Inflammatory macrophage (primary cell): ENCODE measurements at regions not wholly inside any gene's neighbourhood (a gene's known extent, or its start where the extent isn't known, plus 50 kb on each side); places are given as distances from the start of the nearest gene placed in this dataset.

Experiments used
- DNase-seq, 2 donors: peaks; one replicate each; pipeline ENCODE4 v3.0.0-alpha.2; 2020 to 2022

GRCh38 chr13:48844676-48845075 lies 131.0 kb upstream of the FNDC3A start:
- no peak for DNase-seq

GRCh38 chr13:48849515-48849914 lies 126.2 kb upstream of the FNDC3A start:
- peak; percentile 32 to 80 for DNase-seq

GRCh38 chr13:48851707-48852106 lies 124.0 kb upstream of the FNDC3A start:
- DNase-seq, result no peak

DNA sequence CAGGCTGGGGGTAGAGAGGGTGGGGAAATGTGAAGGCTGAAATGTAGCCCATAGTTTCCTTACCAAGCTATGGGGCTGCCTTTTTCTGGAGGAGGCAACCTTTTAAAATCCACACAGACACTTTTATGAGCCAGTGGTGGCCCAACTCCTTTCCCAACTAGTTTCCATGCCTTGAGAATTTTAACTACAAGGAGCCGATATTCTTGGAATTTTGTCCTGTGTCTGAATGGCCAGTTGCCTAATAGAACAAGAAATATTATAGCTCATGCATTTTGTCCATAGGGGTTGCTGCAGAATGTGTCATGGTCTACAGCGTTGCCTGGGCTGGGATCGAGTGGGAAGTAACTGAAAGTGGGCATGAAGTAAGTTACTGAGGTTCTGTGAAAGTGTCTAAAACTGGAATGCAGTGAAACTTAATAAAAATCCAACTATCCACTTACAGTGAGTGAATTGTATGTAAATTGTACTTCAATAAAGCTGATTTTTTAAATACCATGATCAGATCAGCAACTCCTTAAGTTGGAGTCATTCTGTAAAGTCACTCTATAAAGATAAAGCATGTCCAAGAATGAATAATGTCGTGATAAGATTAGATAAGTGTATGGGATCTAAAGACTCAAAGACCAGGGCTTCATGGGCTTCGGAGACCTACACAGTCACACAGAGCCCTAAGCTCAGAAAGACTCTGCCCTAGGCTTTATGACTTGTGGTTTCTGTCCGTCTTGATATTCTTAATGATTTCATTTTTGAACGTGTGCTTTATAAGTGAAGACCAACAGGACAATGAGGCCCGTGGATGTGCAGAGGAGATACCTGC lies 122.6 kb upstream of the FNDC3A start:
- peak; percentile 63 to 80 for DNase-seq

- DNase-seq, result peak; percentile 76 to 81
These were observed 122.0 kb upstream of the FNDC3A start for GRCh38 chr13:48853728-48854102.

GRCh38 chr13:48857576-48857975 lies 118.1 kb upstream of the FNDC3A start:
- DNase-seq, result no peak

DNA sequence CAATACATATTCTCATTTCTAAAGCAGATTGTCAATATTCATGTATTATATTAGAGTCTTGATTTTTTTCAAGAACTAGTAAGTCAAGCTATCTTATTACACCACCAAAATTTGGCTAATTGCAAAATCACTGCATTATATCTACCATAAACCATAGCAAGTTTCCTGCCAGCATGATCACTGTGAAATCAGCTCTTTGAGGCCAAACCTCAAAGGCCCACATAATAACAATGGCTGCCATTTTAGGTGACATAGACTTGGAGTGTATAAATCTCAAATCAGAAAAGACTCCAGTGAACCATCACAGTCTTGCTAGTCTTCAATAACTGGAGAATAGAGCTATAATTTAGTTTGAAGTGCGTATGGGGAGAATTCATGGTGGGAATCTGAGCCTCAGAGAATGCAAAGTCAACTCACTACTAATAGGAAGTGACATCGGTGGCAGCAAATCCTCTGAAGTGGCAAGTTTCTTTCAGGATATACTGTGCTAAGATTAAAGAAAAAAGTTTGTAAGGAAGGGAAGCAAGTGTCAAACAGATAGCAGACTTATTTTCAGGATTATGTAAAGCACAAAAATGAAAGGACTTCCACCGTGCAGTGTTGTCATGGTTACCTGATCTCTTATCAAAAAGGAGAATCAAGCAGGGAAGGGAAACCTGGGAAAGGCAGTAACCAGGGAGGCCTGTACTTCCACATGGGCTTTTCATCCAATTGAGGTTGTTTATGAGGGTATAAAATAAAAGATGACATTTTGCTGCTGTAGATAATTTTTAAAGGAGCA lies 117.4 kb upstream of the FNDC3A start:
- DNase-seq, result peak; percentile 7 to 46

DNA sequence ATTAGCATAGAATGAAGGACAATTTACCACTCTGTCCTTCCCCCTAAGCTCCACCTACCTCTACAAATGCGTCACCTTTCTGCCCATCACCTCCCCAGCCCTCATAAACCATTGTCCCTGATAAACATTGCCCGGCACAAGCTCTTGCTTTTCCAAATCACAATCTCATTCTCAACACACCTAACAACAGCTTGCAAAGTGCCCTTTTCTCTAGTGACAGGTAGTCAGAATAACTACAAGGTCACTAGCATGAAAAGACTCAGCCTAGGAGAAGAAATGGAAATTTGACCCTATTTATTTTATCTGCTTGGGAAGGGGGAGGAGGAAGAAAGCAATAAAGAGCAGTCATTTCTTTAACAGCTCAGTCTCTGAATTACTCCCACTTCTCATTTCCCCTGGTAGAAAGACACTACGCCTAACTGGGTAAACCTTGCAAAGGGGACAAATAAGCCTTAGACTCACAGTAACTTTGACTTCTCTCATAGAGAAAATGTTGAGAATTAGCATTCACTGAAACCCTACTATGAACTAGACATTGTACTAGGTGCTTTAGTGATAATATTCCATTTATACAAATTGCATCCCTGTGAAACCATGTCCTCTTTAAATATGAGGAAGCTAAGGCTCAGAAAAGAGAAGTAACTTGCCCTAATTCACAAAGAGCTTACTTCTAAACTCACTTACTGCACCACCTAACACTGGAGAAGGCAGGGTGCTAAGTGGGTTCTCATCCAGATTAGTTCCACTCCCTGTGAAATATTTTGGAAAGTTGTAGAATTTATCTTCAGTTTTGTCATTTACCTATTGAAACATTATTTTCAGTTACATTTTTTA lies 116.2 kb upstream of the FNDC3A start:
- peak; percentile 56 to 81 for DNase-seq

GRCh38 chr13:48860364-48860763 lies 115.3 kb upstream of the FNDC3A start:
- no peak for DNase-seq

GRCh38 chr13:48862572-48862971 lies 113.1 kb upstream of the FNDC3A start:
- peak; percentile 88 to 97 for DNase-seq

- DNase-seq, result no peak
These were observed 111.6 kb upstream of the FNDC3A start for GRCh38 chr13:48864100-48864499.

DNA sequence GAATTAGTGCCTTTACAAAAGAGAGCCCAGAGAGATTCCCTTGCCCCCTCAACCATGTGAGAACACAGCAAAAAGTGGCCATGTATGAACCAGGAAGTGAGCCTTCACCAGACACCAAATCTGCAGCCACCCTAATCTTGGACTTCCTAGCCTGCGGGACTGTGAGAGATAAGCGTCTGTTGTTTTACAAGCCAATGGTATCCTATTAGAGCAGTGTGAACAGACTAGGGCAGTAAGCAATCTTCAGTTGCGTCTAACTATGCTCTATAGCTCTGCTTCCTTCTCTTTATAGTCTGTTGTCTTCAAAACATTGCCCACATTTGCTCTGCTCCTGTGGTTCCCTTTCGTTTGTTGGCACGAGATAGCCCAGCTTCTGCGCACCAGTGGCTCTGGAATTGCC lies 109.5 kb upstream of the FNDC3A start:
- peak; percentile 18 to 57 for DNase-seq

DNA sequence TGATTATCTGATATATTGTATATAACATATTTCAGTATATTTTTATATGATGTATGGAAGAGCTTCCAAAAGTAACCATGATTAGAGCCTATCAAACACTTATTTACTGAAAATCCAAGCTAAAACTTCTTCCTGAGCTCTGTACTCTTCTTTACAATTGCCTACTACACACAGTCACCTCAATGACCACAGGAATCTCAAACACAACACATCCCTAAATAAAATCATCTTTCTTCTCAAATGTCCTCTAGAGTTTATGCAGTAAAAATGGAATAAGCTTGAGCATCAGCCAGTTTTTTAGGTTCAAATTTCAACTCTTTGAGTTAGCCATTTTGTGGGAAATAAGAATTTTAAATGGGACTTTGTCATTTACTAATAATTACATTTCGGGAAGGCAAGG lies 102.6 kb upstream of the FNDC3A start:
- DNase-seq, result no peak

DNA sequence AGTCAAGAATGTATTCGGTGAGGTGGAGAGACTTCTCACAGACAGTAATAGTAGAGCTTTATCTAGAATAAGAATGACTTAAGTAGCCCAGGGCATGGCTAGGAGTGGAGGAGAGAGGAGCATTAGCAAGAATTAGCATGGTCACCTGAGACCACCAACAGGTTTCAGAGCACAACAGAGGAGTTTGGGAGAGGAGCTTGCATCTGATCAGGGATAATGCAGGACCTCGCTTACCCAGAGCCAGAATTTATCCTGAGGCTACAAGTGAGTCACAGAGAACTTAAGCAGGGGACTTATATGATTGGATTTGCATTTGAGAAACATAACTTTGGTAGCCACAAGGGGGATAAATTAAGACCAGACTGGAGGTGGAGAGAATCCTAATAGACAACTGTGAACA lies 102.1 kb upstream of the FNDC3A start:
- no peak for DNase-seq

DNA sequence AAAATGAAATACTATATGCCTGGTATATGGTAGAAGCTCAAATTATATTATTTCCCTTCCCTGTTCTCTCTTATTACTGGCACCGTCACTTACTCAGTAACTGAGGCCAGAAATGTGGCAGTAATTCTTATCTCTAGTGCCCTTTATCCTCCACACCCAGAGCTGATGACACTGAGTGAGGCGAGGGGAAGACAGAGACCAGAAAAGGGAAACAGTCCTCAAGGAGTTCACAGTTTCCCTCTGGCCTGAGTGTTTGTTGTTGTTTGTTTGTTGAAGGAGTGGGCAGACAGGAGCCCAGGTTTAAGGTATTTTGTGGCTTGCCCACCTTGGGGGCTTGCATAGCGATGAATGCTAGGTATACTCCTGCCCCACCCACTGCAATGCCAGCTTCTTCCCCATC lies 101.5 kb upstream of the FNDC3A start:
- DNase-seq, result peak in 1 of 2 donors; percentile 27

DNA sequence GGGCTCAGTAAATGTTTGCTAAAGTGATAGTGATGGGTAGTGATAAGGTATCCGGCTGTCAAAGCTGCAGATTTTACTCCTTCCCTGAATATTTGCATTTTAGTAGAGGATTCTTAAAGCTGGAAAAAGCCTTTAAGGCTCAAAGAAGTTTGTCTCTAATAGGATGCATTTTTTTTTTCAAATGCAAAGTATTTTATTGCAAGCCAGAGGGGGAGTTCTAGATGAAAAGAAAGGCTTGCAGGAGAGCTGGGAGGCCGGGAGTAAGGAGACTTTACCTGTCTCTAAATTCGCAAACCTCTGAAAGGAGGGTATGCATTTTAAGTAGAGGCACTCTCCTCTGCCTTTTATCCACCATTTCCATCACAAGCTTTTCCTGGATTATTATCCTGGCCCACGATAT lies 100.7 kb upstream of the FNDC3A start:
- no peak for DNase-seq

DNA sequence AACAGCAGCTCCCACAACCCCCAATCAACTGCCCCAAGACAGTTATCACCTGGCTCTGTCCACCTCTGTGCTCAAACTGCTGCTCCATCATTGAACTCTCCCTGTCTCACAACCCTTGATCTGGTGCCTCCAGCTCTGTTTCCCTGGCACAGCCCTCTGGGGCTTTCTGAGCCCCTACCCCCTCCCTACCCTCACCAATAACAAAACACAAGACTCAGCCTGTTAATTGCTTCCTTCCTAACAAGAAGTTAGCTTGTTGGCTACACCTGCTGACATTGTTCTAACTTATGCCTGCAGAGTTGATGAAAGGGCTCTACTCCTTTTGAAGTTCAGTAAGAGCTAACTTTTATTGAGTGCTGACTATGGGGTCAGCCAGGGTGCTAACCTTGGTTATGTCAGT lies 99.4 kb upstream of the FNDC3A start:
- DNase-seq, result no peak

- no peak for DNase-seq
These were observed 96.3 kb upstream of the FNDC3A start for GRCh38 chr13:48879432-48879831.

GRCh38 chr13:48879854-48880253 lies 95.9 kb upstream of the FNDC3A start:
- DNase-seq, result no peak

DNA sequence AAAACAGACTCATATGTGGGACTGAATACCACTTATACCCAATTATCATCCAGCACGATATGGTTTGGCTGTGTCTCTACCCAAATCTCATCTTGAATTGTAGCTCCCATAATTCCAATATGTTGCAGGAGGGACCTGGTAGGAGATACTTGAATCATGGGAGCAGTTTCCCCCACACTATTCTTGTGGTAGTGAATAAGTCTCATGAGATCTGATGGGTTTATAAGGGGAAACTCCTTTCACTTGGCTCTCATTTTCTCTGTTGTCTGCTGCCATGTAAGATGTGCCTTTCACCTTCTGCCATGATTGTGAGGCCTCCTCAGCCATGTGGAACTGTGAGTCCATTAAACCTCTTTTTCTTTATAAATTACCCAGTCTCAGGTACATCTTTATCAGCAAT lies 91.9 kb upstream of the FNDC3A start:
- DNase-seq, result peak in 1 of 2 donors; percentile 33

GRCh38 chr13:48885027-48885395 lies 90.7 kb upstream of the FNDC3A start:
- DNase-seq, result no peak

- no peak for DNase-seq
These were observed 87.1 kb upstream of the FNDC3A start for GRCh38 chr13:48888613-48889012.

GRCh38 chr13:48890391-48890790 lies 85.3 kb upstream of the FNDC3A start:
- DNase-seq, result no peak
